Mesenchymal stem cell (in vitro differentiated cells and primary cell): ENCODE measurements at regions not wholly inside any gene's neighbourhood (a gene's known extent, or its start where the extent isn't known, plus 50 kb on each side); places are given as distances from the start of the nearest gene placed in this dataset.

ENCODE experiments used
- DNase-seq: peaks from one replicate; pipeline ENCODE4 v3.0.0-alpha.2; 2013
- H2AFZ ChIP-seq: one replicate; pipeline ENCODE4 v1.6.1; 2013; ENCODE audit warnings: low read depth, mild to moderate bottlenecking, control low read depth, inconsistent platforms, low read length, moderate library complexity
- H2AK5ac ChIP-seq: 2 replicates; pipeline ENCODE4 v1.6.1; 2013; ENCODE audit warnings: low read length, moderate library complexity, mild to moderate bottlenecking, inconsistent platforms; ENCODE audit not compliant: severe bottlenecking
- H2BK120ac ChIP-seq: one replicate; pipeline ENCODE4 v1.6.1; 2013; ENCODE audit warnings: low read depth, mild to moderate bottlenecking, inconsistent platforms, low read length, moderate library complexity
- H2BK12ac ChIP-seq, 2 experiments: one replicate each; pipeline ENCODE4 v1.6.1; 2013; ENCODE audit warnings: inconsistent platforms in 2 of 2, low read length in 2 of 2, mild to moderate bottlenecking in 2 of 2, moderate library complexity in 2 of 2, control low read depth in 1 of 2
- H2BK15ac ChIP-seq: one replicate; pipeline ENCODE4 v1.6.1; 2013; ENCODE audit warnings: mild to moderate bottlenecking, low read depth, inconsistent platforms; ENCODE audit not compliant: poor library complexity, severe bottlenecking
- H2BK5ac ChIP-seq: 2 replicates; pipeline ENCODE4 v1.6.1; 2013; ENCODE audit warnings: low read depth, mild to moderate bottlenecking, low read length, control low read depth, inconsistent platforms; ENCODE audit not compliant: poor library complexity, severe bottlenecking
- H3K14ac ChIP-seq, 2 experiments: one replicate each; pipeline ENCODE4 v1.6.1; 2013; ENCODE audit warnings: inconsistent platforms in 2 of 2, low read length in 2 of 2, control low read depth in 1 of 2, mild to moderate bottlenecking in 1 of 2, moderate library complexity in 1 of 2
- H3K18ac ChIP-seq, 2 experiments: one replicate each; pipeline ENCODE4 v1.6.1; 2013; ENCODE audit warnings: inconsistent platforms in 2 of 2, low read length in 2 of 2, control low read depth in 1 of 2, low read depth in 1 of 2, mild to moderate bottlenecking in 1 of 2
- H3K23ac ChIP-seq, 2 experiments: one replicate each; pipeline ENCODE4 v1.6.1; 2013; ENCODE audit warnings: inconsistent platforms in 2 of 2, low read length in 2 of 2, mild to moderate bottlenecking in 2 of 2, moderate library complexity in 2 of 2, control low read depth in 1 of 2
- H3K27ac ChIP-seq: 2 replicates; pipeline ENCODE4 v1.5.1; 2013; ENCODE audit warnings: mild to moderate bottlenecking, moderate library complexity, low read length, control low read depth, inconsistent platforms; ENCODE audit not compliant: poor library complexity, severe bottlenecking
- H3K27me3 ChIP-seq, 2 experiments: 2 replicates each; pipeline versions ENCODE4 v1.6.1 to v1.7.0; 2013; ENCODE audit warnings: low read length in 2 of 2, mild to moderate bottlenecking in 2 of 2, moderate library complexity in 2 of 2, control low read depth in 1 of 2, inconsistent platforms in 1 of 2; ENCODE audit not compliant: control insufficient read depth in 1 of 2, insufficient read depth in 1 of 2
- H3K36me3 ChIP-seq, 2 experiments: 2 replicates each; pipeline versions ENCODE4 v1.6.1 to v1.7.0; 2013; ENCODE audit warnings: low read length in 2 of 2, control low read depth in 1 of 2, inconsistent platforms in 1 of 2, low read depth in 1 of 2, mild to moderate bottlenecking in 1 of 2; ENCODE audit not compliant: insufficient read depth in 2 of 2, control insufficient read depth in 1 of 2
- H3K4ac ChIP-seq, 2 experiments: one replicate each; pipeline ENCODE4 v1.6.1; 2013; ENCODE audit warnings: inconsistent platforms in 2 of 2, low read length in 2 of 2, mild to moderate bottlenecking in 2 of 2, moderate library complexity in 2 of 2, control low read depth in 1 of 2, low read depth in 1 of 2
- H3K4me1 ChIP-seq: 2 replicates; pipeline ENCODE4 v1.6.1; 2013; ENCODE audit warnings: low read depth, low read length, control low read depth; ENCODE audit not compliant: control insufficient read depth, insufficient read depth
- H3K4me2 ChIP-seq: 2 replicates; pipeline ENCODE4 v1.6.1; 2013; ENCODE audit warnings: low read length, mild to moderate bottlenecking, inconsistent platforms; ENCODE audit not compliant: poor library complexity, severe bottlenecking
- H3K4me3 ChIP-seq, 2 experiments: 2 replicates each; pipeline versions ENCODE4 v1.5.1 to v1.7.0; 2013; ENCODE audit warnings: low read length in 2 of 2, mild to moderate bottlenecking in 2 of 2, control low read depth in 1 of 2, low read depth in 1 of 2; ENCODE audit not compliant: insufficient read depth in 1 of 2
- H3K79me1 ChIP-seq: replicated peaks from 2 replicates; pipeline ENCODE4 v1.6.1; 2013; ENCODE audit warnings: mild to moderate bottlenecking, control low read depth, low read length, inconsistent platforms; ENCODE audit not compliant: poor library complexity, severe bottlenecking
- H3K9ac ChIP-seq: 2 replicates; pipeline ENCODE4 v1.7.0; 2013; ENCODE audit warnings: mild to moderate bottlenecking, low read length, moderate library complexity
- H3K9me3 ChIP-seq: 2 replicates; pipeline ENCODE4 v1.7.0; 2013; ENCODE audit warnings: mild to moderate bottlenecking, low read length; ENCODE audit not compliant: control insufficient read depth
- H4K8ac ChIP-seq: one replicate; pipeline ENCODE4 v1.6.1; 2013; ENCODE audit warnings: inconsistent platforms, mild to moderate bottlenecking, low read length, moderate library complexity
- H4K91ac ChIP-seq: one replicate; pipeline ENCODE4 v1.6.1; 2013; ENCODE audit warnings: mild to moderate bottlenecking, low read length, inconsistent platforms
- WGBS: methylation state at CpG from one replicate; pipeline ENCODE4 v1.1.7; 2013; ENCODE audit warnings: mixed read lengths; 5-methylcytosine and 5-hydroxymethylcytosine counted together

DNA sequence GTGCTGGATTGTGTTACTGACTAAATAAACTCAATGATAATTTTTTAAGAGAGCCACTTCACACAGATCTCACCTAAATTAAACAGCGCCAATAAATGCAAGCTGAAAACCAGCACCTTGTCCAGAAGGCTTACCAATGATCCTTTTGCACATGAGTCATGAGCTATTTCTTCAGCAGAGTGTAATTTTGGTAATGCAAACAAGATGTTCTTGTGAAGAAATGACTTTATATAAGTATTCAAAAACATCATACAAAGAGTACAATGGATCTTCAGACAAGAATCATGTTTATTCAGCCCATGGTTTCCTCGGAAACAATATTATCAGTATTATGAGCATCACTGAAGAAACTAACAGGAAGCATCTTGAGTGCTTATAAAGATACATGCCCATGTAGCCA is 263.8 kb upstream of the UBE2E2 start:
- 100% methylated on average over 2 of the region's 2 CpGs for WGBS

GRCh38 chr3:22940285-22940684 is 262.8 kb upstream of the UBE2E2 start:
- DNase-seq: no peak
- WGBS: 81% methylated on average over 6 of the region's 7 CpGs
- no peak overlapping the region for H2BK5ac ChIP-seq
- H3K27ac ChIP-seq: no peak overlapping the region
- no peak overlapping the region for H2BK12ac ChIP-seq
- H3K4me3 ChIP-seq: no peak overlapping the region
- H3K79me1 ChIP-seq: no peaks in the 10 kb centered on the region
- no peak overlapping the region for H3K18ac ChIP-seq
- H3K23ac ChIP-seq: no peak overlapping the region
- no peaks in the 10 kb centered on the region for H3K4me1 ChIP-seq
- no peak overlapping the region for H3K4ac ChIP-seq
- H3K36me3 ChIP-seq: no peaks in the 10 kb centered on the region
- H3K14ac ChIP-seq: no peak overlapping the region
- H4K8ac ChIP-seq: no peak overlapping the region
- no peak overlapping the region for H4K91ac ChIP-seq
- no peak overlapping the region for H3K4me2 ChIP-seq
- H3K9ac ChIP-seq: no peak overlapping the region
- no peaks in the 10 kb centered on the region for H3K27me3 ChIP-seq
- no peaks in the 10 kb centered on the region for H3K9me3 ChIP-seq
- no peak overlapping the region for H2BK15ac ChIP-seq
- H2BK120ac ChIP-seq: no peak overlapping the region
- no peak overlapping the region for H2AFZ ChIP-seq
- no peak overlapping the region for H2AK5ac ChIP-seq

More for the DNA sequence above, 263.8 kb upstream of the UBE2E2 start:
- Histone ChIP-seq H3K27me3 (no peaks in the 10 kb centered on the region), H3K18ac (no peak overlapping the region), H2BK15ac (no peak overlapping the region), H3K4me2 (no peak overlapping the region), H3K4ac (no peak overlapping the region), H2AK5ac (no peak overlapping the region), H2AFZ (no peak overlapping the region), H3K79me1 (no peaks in the 10 kb centered on the region), H2BK5ac (no peak overlapping the region), H4K91ac (no peak overlapping the region), H3K27ac (no peak overlapping the region), H2BK12ac (no peak overlapping the region), H4K8ac (no peak overlapping the region), H3K4me3 (no peak overlapping the region), H3K9ac (peak overlapping the region; percentile 48), H3K36me3 (no peaks in the 10 kb centered on the region), H3K23ac (no peak overlapping the region), H2BK120ac (no peak overlapping the region), H3K4me1 (no peaks in the 10 kb centered on the region), H3K9me3 (no peaks in the 10 kb centered on the region), H3K14ac (no peak overlapping the region)
- no peak for DNase-seq

- Histone ChIP-seq H3K9me3 (no peaks in the 10 kb centered on the region), H3K9ac (no peak overlapping the region), H3K79me1 (no peaks in the 10 kb centered on the region), H3K4ac (no peak overlapping the region), H3K27ac (no peak overlapping the region), H2BK15ac (no peak overlapping the region), H4K8ac (no peak overlapping the region), H2AFZ (no peak overlapping the region), H2BK120ac (no peak overlapping the region), H3K14ac (no peak overlapping the region), H3K36me3 (no peaks in the 10 kb centered on the region), H2BK5ac (no peak overlapping the region), H3K4me3 (no peak overlapping the region), H2AK5ac (no peak overlapping the region), H3K18ac (no peak overlapping the region), H2BK12ac (no peak overlapping the region), H3K4me2 (no peak overlapping the region), H3K27me3 (no peaks in the 10 kb centered on the region), H3K23ac (no peak overlapping the region), H4K91ac (no peak overlapping the region), H3K4me1 (no peaks in the 10 kb centered on the region)
- DNase-seq: no peak
Measured at GRCh38 chr3:22942981-22943380, 260.1 kb upstream of the UBE2E2 start.

GRCh38 chr3:22947851-22948250 is 255.3 kb upstream of the UBE2E2 start:
- no peaks in the 10 kb centered on the region for H3K79me1 ChIP-seq
- no peak overlapping the region for H3K4me2 ChIP-seq
- H3K23ac ChIP-seq: no peak overlapping the region
- WGBS: 12% methylated on average over 2 of the region's 2 CpGs
- H3K9me3 ChIP-seq: no peaks in the 10 kb centered on the region
- H3K4me3 ChIP-seq: no peak overlapping the region
- no peak for DNase-seq
- no peak overlapping the region for H3K14ac ChIP-seq
- H3K27ac ChIP-seq: no peak overlapping the region
- no peak overlapping the region for H3K18ac ChIP-seq
- no peak overlapping the region for H2BK120ac ChIP-seq
- H3K36me3 ChIP-seq: no peaks in the 10 kb centered on the region
- H2AK5ac ChIP-seq: no peak overlapping the region
- H4K8ac ChIP-seq: no peak overlapping the region
- no peak overlapping the region for H2BK12ac ChIP-seq
- H3K9ac ChIP-seq: no peak overlapping the region
- H3K4me1 ChIP-seq: no peaks in the 10 kb centered on the region
- no peaks in the 10 kb centered on the region for H3K27me3 ChIP-seq
- H3K4ac ChIP-seq: no peak overlapping the region
- H2BK5ac ChIP-seq: no peak overlapping the region
- H2BK15ac ChIP-seq: no peak overlapping the region
- no peak overlapping the region for H2AFZ ChIP-seq
- no peak overlapping the region for H4K91ac ChIP-seq
